D721Med (cell line): ENCODE measurements at regions not wholly inside any gene's neighbourhood (a gene's known extent, or its start where the extent isn't known, plus 50 kb on each side); places are given as distances from the start of the nearest gene placed in this dataset.

Experiments
- DNase-seq: peaks from one replicate; pipeline ENCODE4 v3.0.0; 2011; ENCODE audit warnings: low spot score; ENCODE audit not compliant: insufficient read length
- FAIRE-seq: peaks from 2 replicates; lab custom pipeline; 2011; peaks lifted over from hg19 to GRCh38; lab: Jason Lieb, UNC
- TF ChIP-seq, protein P1 (sequence below): IDR thresholded peaks from 2 replicates; pipeline ENCODE4 v1.5.1; 2012; ENCODE audit warnings: mild to moderate bottlenecking, control low read depth; ENCODE audit not compliant: insufficient read depth; ENCODE audit errors: missing control alignments

DNA sequence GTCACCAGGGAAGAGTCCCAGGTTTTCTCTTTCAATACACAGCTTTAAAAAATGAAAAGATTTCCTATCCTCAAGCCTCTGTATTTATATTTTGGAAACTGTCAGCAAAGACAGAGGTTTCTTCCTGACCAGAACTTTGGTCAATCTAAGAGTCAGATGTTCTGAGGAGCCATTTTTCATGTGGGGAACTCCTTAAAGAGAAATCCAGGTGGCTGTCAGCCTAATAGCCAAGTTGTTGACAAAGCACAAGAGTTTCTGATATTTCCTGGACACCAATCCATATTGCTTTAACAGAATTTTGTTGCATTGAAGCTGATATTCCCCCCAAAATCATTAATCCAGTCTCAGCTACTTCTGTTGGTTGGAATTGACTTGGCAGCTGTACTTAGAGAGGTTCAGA lies 318.6 kb upstream of the NFIA start:
- DNase-seq (no peak), FAIRE-seq (no peak)
- TF ChIP-seq, protein P1, sequence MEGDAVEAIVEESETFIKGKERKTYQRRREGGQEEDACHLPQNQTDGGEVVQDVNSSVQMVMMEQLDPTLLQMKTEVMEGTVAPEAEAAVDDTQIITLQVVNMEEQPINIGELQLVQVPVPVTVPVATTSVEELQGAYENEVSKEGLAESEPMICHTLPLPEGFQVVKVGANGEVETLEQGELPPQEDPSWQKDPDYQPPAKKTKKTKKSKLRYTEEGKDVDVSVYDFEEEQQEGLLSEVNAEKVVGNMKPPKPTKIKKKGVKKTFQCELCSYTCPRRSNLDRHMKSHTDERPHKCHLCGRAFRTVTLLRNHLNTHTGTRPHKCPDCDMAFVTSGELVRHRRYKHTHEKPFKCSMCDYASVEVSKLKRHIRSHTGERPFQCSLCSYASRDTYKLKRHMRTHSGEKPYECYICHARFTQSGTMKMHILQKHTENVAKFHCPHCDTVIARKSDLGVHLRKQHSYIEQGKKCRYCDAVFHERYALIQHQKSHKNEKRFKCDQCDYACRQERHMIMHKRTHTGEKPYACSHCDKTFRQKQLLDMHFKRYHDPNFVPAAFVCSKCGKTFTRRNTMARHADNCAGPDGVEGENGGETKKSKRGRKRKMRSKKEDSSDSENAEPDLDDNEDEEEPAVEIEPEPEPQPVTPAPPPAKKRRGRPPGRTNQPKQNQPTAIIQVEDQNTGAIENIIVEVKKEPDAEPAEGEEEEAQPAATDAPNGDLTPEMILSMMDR, result no peak

- no peak for FAIRE-seq
- no peak for DNase-seq
- TF ChIP-seq, protein P1, result no peak
These were observed 319.4 kb upstream of the NFIA start for GRCh38 chr1:60762911-60763310.

DNA sequence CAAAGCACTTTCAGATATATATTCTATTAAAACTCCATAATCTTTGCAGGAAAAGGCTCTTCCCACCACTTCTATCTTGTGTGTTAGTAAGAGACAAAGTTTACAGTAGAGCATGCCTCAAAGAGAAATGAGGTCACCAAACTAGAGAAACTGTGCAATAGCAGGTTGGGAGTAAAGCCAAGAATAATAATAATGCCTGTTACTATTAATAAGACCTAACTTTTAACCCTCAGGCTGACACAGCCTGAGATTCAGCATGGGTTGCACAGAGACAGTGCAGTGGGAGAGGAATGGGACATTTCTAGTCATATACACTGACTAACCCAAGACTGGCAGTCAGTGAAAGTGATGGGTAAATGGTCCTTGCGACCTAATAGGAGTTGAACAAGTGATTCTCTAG lies 320.2 kb upstream of the NFIA start:
- TF ChIP-seq, protein P1, result no peak
- no peak for DNase-seq
- FAIRE-seq, result no peak

DNA sequence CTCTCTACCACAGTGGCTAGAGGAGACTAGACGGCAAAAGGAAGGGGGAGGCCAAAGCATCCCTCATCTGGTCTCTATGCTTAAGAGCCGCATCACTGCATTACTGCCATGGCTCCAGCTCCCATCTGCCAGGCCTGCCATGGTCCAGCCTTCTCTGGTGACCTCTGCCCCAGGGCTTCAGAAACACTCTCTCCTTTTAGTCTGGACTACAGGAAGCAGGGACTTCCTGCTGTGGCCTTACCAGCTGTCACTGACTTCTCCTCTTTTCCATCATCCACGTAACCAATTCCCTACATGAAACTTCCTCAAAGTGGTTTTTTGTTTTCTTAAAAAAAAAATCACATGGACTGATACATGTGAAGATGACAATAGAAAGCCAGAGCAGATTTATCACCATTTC lies 323.1 kb upstream of the NFIA start:
- TF ChIP-seq, protein P1, result no peak
- DNase-seq (no peak), FAIRE-seq (no peak)

DNA sequence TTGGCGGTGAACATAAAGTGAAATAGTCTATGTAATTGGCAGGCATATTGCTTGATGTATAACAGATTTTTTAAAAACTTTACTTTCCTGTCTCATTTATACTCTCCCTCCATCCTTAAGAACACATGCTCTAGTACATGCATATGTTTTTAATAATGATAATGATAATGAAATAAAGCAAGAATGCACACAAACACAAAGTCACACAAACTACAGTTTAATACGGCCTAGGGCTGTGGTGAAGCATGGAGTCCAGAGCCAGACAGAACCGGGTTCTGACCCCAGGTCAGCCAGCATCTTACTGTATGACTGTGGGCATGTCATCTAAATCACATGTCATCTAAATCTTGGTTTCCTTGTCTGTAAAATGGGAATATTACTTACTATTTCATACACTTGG lies 324.9 kb upstream of the NFIA start:
- TF ChIP-seq, protein P1, result no peak
- FAIRE-seq (no peak), DNase-seq (no peak)

- TF ChIP-seq, protein P1, result no peak
- no peak for FAIRE-seq
- no peak for DNase-seq
These were observed 329.1 kb upstream of the NFIA start for GRCh38 chr1:60753036-60753900.

DNA sequence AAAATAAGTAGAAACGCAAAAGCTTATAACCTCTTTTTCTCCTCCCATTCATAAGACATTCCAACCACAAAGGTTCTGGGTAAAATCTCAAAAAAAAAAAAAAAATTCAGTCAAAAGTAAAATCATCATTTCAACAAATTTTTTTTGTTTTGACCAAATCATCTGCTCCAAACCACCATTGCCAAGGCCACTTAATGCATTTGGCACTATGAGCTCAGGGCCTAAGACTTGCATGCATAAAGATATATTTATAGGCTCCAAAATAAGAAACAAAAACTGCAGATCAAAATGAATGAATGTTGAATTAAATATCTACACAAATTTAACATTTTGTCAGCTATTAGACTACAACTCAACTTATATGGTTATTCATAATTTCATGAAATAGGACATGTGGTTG lies 331.1 kb upstream of the NFIA start:
- DNase-seq, result no peak
- no peak for FAIRE-seq
- TF ChIP-seq, protein P1, result no peak
